ENCODE measurements at regions not wholly inside any gene's neighbourhood (a gene's known extent, or its start where the extent isn't known, plus 50 kb on each side); places are given as distances from the start of the nearest gene placed in this dataset.

DNA sequence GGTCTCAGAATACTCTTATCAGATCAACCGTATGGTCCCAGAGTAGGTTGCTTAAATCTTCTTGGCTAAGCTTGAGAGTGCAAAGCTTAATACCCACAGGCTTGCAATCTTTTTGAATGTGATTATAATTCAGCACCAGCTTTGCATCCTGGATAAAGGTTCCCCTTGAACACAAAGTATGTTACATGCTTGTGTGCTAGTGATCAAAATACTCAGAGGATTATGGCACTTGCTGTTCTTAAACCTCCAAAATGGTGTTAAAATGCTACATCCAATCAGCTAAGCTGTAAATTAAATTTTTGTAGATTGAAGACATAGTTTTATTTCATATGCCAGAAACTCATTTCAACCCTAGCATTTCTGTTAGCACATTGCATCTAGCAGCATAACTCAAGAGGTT, 812.2 kb upstream of the TENM3 start:
- TF ChIP-seq, protein P1, sequence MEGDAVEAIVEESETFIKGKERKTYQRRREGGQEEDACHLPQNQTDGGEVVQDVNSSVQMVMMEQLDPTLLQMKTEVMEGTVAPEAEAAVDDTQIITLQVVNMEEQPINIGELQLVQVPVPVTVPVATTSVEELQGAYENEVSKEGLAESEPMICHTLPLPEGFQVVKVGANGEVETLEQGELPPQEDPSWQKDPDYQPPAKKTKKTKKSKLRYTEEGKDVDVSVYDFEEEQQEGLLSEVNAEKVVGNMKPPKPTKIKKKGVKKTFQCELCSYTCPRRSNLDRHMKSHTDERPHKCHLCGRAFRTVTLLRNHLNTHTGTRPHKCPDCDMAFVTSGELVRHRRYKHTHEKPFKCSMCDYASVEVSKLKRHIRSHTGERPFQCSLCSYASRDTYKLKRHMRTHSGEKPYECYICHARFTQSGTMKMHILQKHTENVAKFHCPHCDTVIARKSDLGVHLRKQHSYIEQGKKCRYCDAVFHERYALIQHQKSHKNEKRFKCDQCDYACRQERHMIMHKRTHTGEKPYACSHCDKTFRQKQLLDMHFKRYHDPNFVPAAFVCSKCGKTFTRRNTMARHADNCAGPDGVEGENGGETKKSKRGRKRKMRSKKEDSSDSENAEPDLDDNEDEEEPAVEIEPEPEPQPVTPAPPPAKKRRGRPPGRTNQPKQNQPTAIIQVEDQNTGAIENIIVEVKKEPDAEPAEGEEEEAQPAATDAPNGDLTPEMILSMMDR (IDR thresholded peaks at IDR 0.05): no peak
- no peak for TF ChIP-seq POLR2A (IDR thresholded peaks at IDR 0.05)
